IMR-90 (cell line): ENCODE measurements at regions not wholly inside any gene's neighbourhood (a gene's known extent, or its start where the extent isn't known, plus 50 kb on each side); places are given as distances from the start of the nearest gene placed in this dataset.

Experiments
- ATAC-seq: fragments of 200-7000 bp; cut with Tn5 transposase; 2 replicates; pipeline ENCODE4 v1.9.1; 2020; ENCODE audit warnings: low read depth, mild to moderate bottlenecking, moderate library complexity
- BruUV-seq: library from RNA; stranded (reverse); fragments of 400-500 nt; replicated peaks from 2 replicates; lab custom pipeline; 2021; lab: Mats Ljungman, UMichigan
- CTCF ChIA-PET: fragments of 300-600 bp; formaldehyde crosslinking; extraction: SDS; loops from one replicate; lab custom pipeline; 2021; ENCODE audit warnings: antibody characterized with exemption; lab: Yijun Ruan, JAX
- POLR2A ChIA-PET: fragments of 300-600 bp; sonication (Branson Sonifier 250); formaldehyde crosslinking; loops from one replicate; lab custom pipeline; 2022; ENCODE audit warnings: antibody characterized with exemption; ENCODE audit not compliant: unreplicated experiment; lab: Charles Lee
- DNase-seq: peaks from one replicate; pipeline ENCODE4 v3.0.0; 2013
- H2AFZ ChIP-seq: replicated peaks from 2 replicates; pipeline ENCODE3; 2013; ENCODE audit warnings: low read length, mild to moderate bottlenecking; ENCODE audit not compliant: poor library complexity
- H2AK5ac ChIP-seq: 2 replicates; pipeline ENCODE4 v1.6.1; 2013; ENCODE audit warnings: low read depth, low read length, inconsistent platforms
- H2AK9ac ChIP-seq: replicated peaks from 2 replicates; pipeline ENCODE3; 2013; ENCODE audit warnings: mild to moderate bottlenecking, low read depth, low read length, moderate library complexity; ENCODE audit not compliant: poor library complexity
- H2BK120ac ChIP-seq: 2 replicates; pipeline ENCODE4 v1.6.1; 2013; ENCODE audit warnings: low read depth, low read length, inconsistent platforms
- H2BK15ac ChIP-seq: 3 replicates; pipeline ENCODE4 v1.6.1; 2013; ENCODE audit warnings: low read depth, low read length, inconsistent platforms
- H2BK20ac ChIP-seq: 2 replicates; pipeline ENCODE4 v1.6.1; 2013; ENCODE audit warnings: low read depth, mild to moderate bottlenecking, inconsistent platforms, low read length, moderate library complexity
- H2BK5ac ChIP-seq: 2 replicates; pipeline ENCODE4 v1.6.1; 2013; ENCODE audit warnings: mild to moderate bottlenecking, low read depth, low read length, inconsistent platforms; ENCODE audit not compliant: poor library complexity, severe bottlenecking
- H3K14ac ChIP-seq: replicated peaks from 2 replicates; pipeline ENCODE4 v1.6.1; 2013; ENCODE audit warnings: low read depth, low read length, inconsistent platforms
- H3K18ac ChIP-seq: 2 replicates; pipeline ENCODE4 v1.6.1; 2013; ENCODE audit warnings: low read depth, low read length, control low read depth
- H3K23ac ChIP-seq: 2 replicates; pipeline ENCODE4 v1.6.1; 2013; ENCODE audit warnings: low read depth, low read length, inconsistent platforms
- H3K27ac ChIP-seq: 2 replicates; pipeline ENCODE4 v1.5.1; 2013; ENCODE audit warnings: mild to moderate bottlenecking, control low read depth, low read length; ENCODE audit not compliant: insufficient read depth
- H3K27me3 ChIP-seq: 2 replicates; pipeline ENCODE4 v1.6.1; 2013; ENCODE audit warnings: low read length; ENCODE audit not compliant: control insufficient read depth, insufficient read depth
- H3K36me3 ChIP-seq: 2 replicates; pipeline ENCODE4 v1.6.1; 2013; ENCODE audit warnings: low read length, mixed read lengths; ENCODE audit not compliant: control insufficient read depth, insufficient read depth
- H3K4ac ChIP-seq: 2 replicates; pipeline ENCODE4 v1.6.1; 2013; ENCODE audit warnings: low read depth, low read length, inconsistent platforms
- H3K4me1 ChIP-seq: 2 replicates; pipeline ENCODE4 v1.6.1; 2013; ENCODE audit warnings: low read length, mixed read lengths; ENCODE audit not compliant: control insufficient read depth, insufficient read depth
- H3K4me2 ChIP-seq: 2 replicates; pipeline ENCODE4 v1.6.1; 2013; ENCODE audit warnings: low read depth, mild to moderate bottlenecking, control low read depth, low read length, moderate library complexity
- H3K4me3 ChIP-seq: 2 replicates; pipeline ENCODE4 v1.5.1; 2013; ENCODE audit warnings: low read depth, mild to moderate bottlenecking, control low read depth, low read length, moderate library complexity; ENCODE audit not compliant: insufficient read depth
- H3K56ac ChIP-seq: 2 replicates; pipeline ENCODE4 v1.6.1; 2013; ENCODE audit warnings: low read length, inconsistent platforms; ENCODE audit not compliant: insufficient read depth; ENCODE audit errors: extremely low read depth
- H3K79me1 ChIP-seq, 2 experiments: 2 replicates each; pipeline ENCODE4 v1.6.1; 2013; ENCODE audit warnings: low read length in 2 of 2, inconsistent platforms in 1 of 2, low read depth in 1 of 2
- H3K9ac ChIP-seq: 2 replicates; pipeline ENCODE4 v1.6.1; 2013; ENCODE audit warnings: low read depth, low read length, control low read depth
- H3K9me1 ChIP-seq: 2 replicates; pipeline ENCODE4 v1.6.1; 2013; ENCODE audit warnings: low read length, inconsistent platforms; ENCODE audit not compliant: insufficient read depth
- H3K9me3 ChIP-seq: 2 replicates; pipeline ENCODE4 v1.6.1; 2013; ENCODE audit warnings: low read length; ENCODE audit not compliant: control insufficient read depth, insufficient read depth
- H4K20me1 ChIP-seq: 2 replicates; pipeline ENCODE4 v1.6.1; 2013; ENCODE audit warnings: low read length, inconsistent platforms; ENCODE audit not compliant: insufficient read depth
- H4K5ac ChIP-seq: 2 replicates; pipeline ENCODE4 v1.6.1; 2013; ENCODE audit warnings: mild to moderate bottlenecking, low read depth, low read length, control low read depth
- H4K8ac ChIP-seq, 2 experiments: 2 replicates each; pipeline ENCODE4 v1.6.1; 2013; ENCODE audit warnings: low read depth in 2 of 2, low read length in 2 of 2, control low read depth in 1 of 2, inconsistent platforms in 1 of 2
- H4K91ac ChIP-seq: 2 replicates; pipeline ENCODE4 v1.6.1; 2013; ENCODE audit warnings: low read depth, low read length, inconsistent platforms; ENCODE audit not compliant: insufficient read depth
- RAD21 ChIP-seq: IDR thresholded peaks from 2 replicates; pipeline ENCODE4 v1.6.1; 2012; ENCODE audit warnings: low read length, improper control_type of control experiment
- RFX5 ChIP-seq: IDR thresholded peaks from 2 replicates; pipeline ENCODE4 v1.8.0; 2012; ENCODE audit warnings: low read depth, mild to moderate bottlenecking, low read length, moderate library complexity
- SMC3 ChIP-seq: fragments of 150-350 bp; IDR thresholded peaks from 2 replicates; pipeline ENCODE4 v1.6.1; 2016; ENCODE audit warnings: low read depth, mild to moderate bottlenecking, antibody characterized with exemption, low read length, moderate library complexity
- dilution Hi-C: fragments of 300-500 bp; cut with HindIII; formaldehyde crosslinking; loops from one replicate; pipeline ENCODE4 v1.14.3; 2018; ENCODE audit warnings: low sequenced_read_pairs; ENCODE audit not compliant: unreplicated experiment
- in situ Hi-C: fragments of 300-500 bp; cut with MboI; formaldehyde crosslinking; loops from 3 replicates; pipeline ENCODE4 v1.14.3; 2019; ENCODE audit warnings: low sequenced_read_pairs, inconsistent platforms, mixed read lengths
- intact Hi-C: fragments of 100-400 bp; cut with micrococcal nuclease; formaldehyde crosslinking; loops from 2 replicates; pipeline ENCODE4 v1.10.0; 2022
- TF ChIP-seq, protein P1 (sequence below): fragments of 150-350 bp; IDR thresholded peaks from 2 replicates; pipeline ENCODE4 v1.6.1; 2016; ENCODE audit warnings: low read depth, mild to moderate bottlenecking, low read length, moderate library complexity, borderline replicate concordance
- TF ChIP-seq, protein P2 (sequence below): conservative IDR thresholded peaks from 2 replicates; pipeline ENCODE4 v1.5.1; 2012; ENCODE audit warnings: mild to moderate bottlenecking, low read depth, low read length, improper control_type of control experiment

DNA sequence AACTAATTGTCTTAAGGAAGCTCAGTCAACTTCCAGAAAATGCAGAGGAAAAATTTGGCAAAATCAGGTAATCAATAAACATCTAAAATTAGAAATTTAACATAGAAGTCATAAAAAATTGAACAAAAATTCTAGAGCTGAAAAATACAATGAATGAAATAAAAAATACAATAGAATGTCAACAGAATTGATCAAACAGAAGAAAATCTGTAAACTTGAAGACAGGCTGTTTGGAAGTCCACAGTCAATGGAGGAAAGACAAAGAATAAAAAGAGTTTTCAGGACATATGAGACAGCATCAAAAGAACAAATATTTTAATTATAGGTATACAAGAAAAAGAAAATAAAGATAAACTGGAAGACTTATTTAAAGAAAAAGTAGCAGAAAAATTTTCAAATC lies 469.0 kb downstream of the RWDD3 start:
- in situ Hi-C loops = no loop called here
- Histone ChIP-seq H2AK5ac (no peak overlapping the region), H4K5ac (no peak overlapping the region), H3K9ac (no peak overlapping the region), H2BK120ac (no peak overlapping the region), H3K27me3 (no peaks in the 10 kb centered on the region), H3K4me3 (no peak overlapping the region), H4K8ac (no peak overlapping the region), H3K18ac (no peak overlapping the region), H3K4ac (no peak overlapping the region), H2BK15ac (no peak overlapping the region), H2BK5ac (no peak overlapping the region), H3K79me1 (no peaks in the 10 kb centered on the region), H4K20me1 (no peaks in the 10 kb centered on the region), H2AFZ (no peak overlapping the region), H3K36me3 (no peaks in the 10 kb centered on the region), H3K4me1 (no peaks in the 10 kb centered on the region), H3K56ac (no peak overlapping the region), H3K9me1 (no peaks in the 10 kb centered on the region), H4K91ac (no peak overlapping the region), H2AK9ac (no peak overlapping the region), H2BK20ac (no peak overlapping the region), H3K23ac (no peak overlapping the region), H3K27ac (no peak overlapping the region), H3K4me2 (no peak overlapping the region), H3K14ac (no peak overlapping the region), H3K9me3 (peaks cover 13% of the 10 kb centered on the region)
- no peak for TF ChIP-seq RAD21
- TF ChIP-seq, protein P1, sequence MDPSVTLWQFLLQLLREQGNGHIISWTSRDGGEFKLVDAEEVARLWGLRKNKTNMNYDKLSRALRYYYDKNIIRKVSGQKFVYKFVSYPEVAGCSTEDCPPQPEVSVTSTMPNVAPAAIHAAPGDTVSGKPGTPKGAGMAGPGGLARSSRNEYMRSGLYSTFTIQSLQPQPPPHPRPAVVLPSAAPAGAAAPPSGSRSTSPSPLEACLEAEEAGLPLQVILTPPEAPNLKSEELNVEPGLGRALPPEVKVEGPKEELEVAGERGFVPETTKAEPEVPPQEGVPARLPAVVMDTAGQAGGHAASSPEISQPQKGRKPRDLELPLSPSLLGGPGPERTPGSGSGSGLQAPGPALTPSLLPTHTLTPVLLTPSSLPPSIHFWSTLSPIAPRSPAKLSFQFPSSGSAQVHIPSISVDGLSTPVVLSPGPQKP = no peak
- TF ChIP-seq RFX5 = no peak
- no peak for TF ChIP-seq SMC3
- TF ChIP-seq, protein P2, sequence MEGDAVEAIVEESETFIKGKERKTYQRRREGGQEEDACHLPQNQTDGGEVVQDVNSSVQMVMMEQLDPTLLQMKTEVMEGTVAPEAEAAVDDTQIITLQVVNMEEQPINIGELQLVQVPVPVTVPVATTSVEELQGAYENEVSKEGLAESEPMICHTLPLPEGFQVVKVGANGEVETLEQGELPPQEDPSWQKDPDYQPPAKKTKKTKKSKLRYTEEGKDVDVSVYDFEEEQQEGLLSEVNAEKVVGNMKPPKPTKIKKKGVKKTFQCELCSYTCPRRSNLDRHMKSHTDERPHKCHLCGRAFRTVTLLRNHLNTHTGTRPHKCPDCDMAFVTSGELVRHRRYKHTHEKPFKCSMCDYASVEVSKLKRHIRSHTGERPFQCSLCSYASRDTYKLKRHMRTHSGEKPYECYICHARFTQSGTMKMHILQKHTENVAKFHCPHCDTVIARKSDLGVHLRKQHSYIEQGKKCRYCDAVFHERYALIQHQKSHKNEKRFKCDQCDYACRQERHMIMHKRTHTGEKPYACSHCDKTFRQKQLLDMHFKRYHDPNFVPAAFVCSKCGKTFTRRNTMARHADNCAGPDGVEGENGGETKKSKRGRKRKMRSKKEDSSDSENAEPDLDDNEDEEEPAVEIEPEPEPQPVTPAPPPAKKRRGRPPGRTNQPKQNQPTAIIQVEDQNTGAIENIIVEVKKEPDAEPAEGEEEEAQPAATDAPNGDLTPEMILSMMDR = no peak
- ChIA-PET CTCF (no interaction called here), POLR2A (no interaction called here)
- ATAC-seq (no peak), DNase-seq (no peak)
- dilution Hi-C loops = no loop called here
- BruUV-seq = no TSS peak
- intact Hi-C loops = no loop called here
